ENCODE measurements at regions not wholly inside any gene's neighbourhood (a gene's known extent, or its start where the extent isn't known, plus 50 kb on each side); places are given as distances from the start of the nearest gene placed in this dataset.
"Not testable (repeated sequence)": the region's sequence is repeated elsewhere in the genome, so short reads cannot be mapped to it uniquely, and the experiment has no call there.

- H3K4me3 ChIP-seq; H3K36me3 ChIP-seq (ENCODE audit: control insufficient read depth in 4 of 4, insufficient read depth in 4 of 4, low read length in 4 of 4); H3K27me3 ChIP-seq (ENCODE audit: control insufficient read depth in 3 of 3, insufficient read depth in 3 of 3, low read length in 2 of 3); H3K27ac ChIP-seq (ENCODE audit: low read depth in 1 of 2, low read length in 1 of 2); H3K4me1 ChIP-seq (ENCODE audit: control insufficient read depth in 5 of 5, insufficient read depth in 5 of 5, low read length in 5 of 5); DNase-seq; H3K9me3 ChIP-seq (ENCODE audit: control insufficient read depth in 4 of 4, insufficient read depth in 3 of 4, low read length in 3 of 4); ATAC-seq (ENCODE audit: insufficient read depth, low FRiP score); H3K9ac ChIP-seq (ENCODE audit: insufficient read depth in 1 of 2, low read length in 2 of 2): not testable (repeated sequence)
- WGBS, 2 donors: 40 to 48% methylated on average over 13 to 22 of the region's 33 CpGs
These were observed 866.2 kb downstream of the SPATA31A1 start for GRCh38 chr9:40221596-40222233.

GRCh38 chr9:40222617-40223200 lies 867.2 kb downstream of the SPATA31A1 start:
- H3K4me1 ChIP-seq (ENCODE audit: control insufficient read depth in 5 of 5, insufficient read depth in 5 of 5, low read length in 5 of 5); H3K9ac ChIP-seq (ENCODE audit: insufficient read depth in 1 of 2, low read length in 2 of 2); H3K9me3 ChIP-seq (ENCODE audit: control insufficient read depth in 4 of 4, insufficient read depth in 3 of 4, low read length in 3 of 4); H3K36me3 ChIP-seq (ENCODE audit: control insufficient read depth in 4 of 4, insufficient read depth in 4 of 4, low read length in 4 of 4); H3K27ac ChIP-seq (ENCODE audit: low read depth in 1 of 2, low read length in 1 of 2); H3K27me3 ChIP-seq (ENCODE audit: control insufficient read depth in 3 of 3, insufficient read depth in 3 of 3, low read length in 2 of 3); ATAC-seq (ENCODE audit: insufficient read depth, low FRiP score); H3K4me3 ChIP-seq: not testable (repeated sequence)
- 0 to 2% methylated on average over 16 to 38 of the region's 43 CpGs for WGBS, 2 donors
- DNase-seq: peak in 1 of 3 donors; percentile 2

- not testable (repeated sequence) for H3K36me3 ChIP-seq (ENCODE audit: control insufficient read depth in 4 of 4, insufficient read depth in 4 of 4, low read length in 4 of 4); H3K27ac ChIP-seq (ENCODE audit: low read depth in 1 of 2, low read length in 1 of 2); H3K27me3 ChIP-seq (ENCODE audit: control insufficient read depth in 3 of 3, insufficient read depth in 3 of 3, low read length in 2 of 3); H3K4me1 ChIP-seq (ENCODE audit: control insufficient read depth in 5 of 5, insufficient read depth in 5 of 5, low read length in 5 of 5); DNase-seq; H3K4me3 ChIP-seq; H3K9ac ChIP-seq (ENCODE audit: insufficient read depth in 1 of 2, low read length in 2 of 2); H3K9me3 ChIP-seq (ENCODE audit: control insufficient read depth in 4 of 4, insufficient read depth in 3 of 4, low read length in 3 of 4); ATAC-seq (ENCODE audit: insufficient read depth, low FRiP score)
- WGBS, 2 donors: 1% methylated on average over 11 to 16 of the region's 33 CpGs
These were observed 867.9 kb downstream of the SPATA31A1 start for GRCh38 chr9:40223353-40223752.

Data from lung (tissue), 9 donors.